ENCODE measurements at regions not wholly inside any gene's neighbourhood (a gene's known extent, or its start where the extent isn't known, plus 50 kb on each side); places are given as distances from the start of the nearest gene placed in this dataset.

DNA sequence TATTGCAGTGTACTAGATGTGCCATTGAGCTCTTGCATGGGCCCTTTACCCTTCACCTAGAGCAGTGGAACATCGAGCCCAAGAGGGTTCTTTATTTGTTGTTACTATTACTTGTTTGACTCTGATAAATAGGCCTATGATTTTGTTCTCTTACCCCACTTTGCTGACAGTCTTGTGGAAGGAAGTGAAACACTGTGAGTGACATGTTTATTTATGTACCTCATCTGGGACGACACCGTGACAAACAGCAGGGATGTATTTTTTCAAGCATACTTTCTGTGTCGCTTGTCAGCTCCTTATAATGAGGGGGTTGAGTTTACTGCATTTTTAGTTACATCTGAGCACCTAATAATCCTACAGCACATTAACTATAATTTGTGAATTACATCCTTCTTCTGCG is 1010.3 kb upstream of the TENM4 start:
- DNase-seq, result no peak

DNA sequence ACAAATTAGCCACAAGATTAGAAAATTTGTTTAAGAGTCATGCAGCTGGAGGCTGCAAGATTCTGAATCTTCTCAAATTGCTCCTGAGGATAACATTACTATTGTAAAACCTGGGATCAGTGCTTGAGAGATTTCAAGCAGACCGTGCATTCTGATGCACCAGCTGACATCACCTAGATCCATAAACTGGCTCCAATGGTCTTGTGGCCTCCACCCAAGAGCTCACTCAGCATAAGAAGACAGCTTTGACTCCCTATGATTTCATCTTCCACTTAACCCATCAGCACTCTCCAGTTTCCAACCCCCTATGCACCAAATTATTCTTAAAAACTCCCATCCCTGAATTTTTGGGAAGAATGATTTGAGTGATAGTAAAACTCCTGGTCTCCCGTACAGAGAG is 1007.9 kb upstream of the TENM4 start:
- no peak for DNase-seq

DNA sequence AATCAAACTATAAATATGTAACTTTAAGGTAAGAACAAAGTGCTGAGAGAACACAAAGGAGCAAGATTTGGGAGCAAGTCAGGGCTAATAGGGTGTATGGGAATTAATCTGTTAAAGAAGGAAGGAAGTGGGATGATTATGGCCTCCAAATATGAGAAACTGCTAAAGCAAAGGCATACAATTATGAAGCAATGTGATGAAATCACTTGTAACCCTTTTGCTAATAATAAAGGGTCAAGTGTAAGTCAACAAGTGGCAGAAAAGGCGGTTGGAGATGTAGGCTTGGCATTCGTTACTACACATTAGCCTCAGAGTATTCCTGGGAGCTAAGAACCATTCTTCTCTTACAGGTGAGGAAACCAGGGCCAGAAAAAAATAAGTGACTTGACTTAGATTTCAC is 1002.3 kb upstream of the TENM4 start:
- no peak for DNase-seq

DNA sequence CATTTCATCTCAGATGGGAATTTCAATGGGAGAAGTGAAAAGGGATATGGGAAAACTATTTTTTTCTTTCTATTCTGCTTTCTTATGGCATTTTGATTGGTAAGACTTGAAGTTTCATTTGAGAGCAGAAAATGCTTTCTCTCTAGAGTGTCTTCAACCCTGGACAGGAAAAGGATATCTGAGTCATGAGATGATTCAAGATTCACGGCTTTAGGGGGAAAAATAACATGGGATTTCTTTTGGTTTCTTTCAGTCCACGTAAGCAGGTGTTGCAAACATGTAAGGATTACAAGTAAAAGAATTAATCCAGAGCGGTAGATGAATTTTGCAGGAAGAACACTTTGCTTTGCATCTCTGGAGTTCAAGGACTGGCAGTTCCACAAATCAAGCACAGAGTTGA is 1001.0 kb upstream of the TENM4 start:
- no peak for DNase-seq

DNA sequence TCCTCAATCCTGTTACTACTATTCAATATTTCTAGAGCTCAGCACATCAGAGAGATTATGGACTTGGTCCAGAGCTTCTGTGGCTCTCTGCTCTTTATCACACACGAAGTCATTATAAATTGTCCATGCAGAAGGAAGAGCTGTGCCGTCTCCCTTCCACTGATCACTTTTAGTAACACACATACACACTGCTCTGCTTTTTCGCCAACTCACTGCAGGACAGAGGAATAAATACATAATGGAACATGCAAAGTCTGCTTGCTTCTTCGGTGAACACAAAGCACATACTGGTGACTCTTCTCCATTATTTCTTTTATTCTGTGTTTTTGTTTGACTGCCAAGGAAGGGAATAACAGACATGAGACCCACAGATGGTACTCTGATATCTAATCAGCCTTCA is 1000.0 kb upstream of the TENM4 start:
- DNase-seq, result no peak

DNA sequence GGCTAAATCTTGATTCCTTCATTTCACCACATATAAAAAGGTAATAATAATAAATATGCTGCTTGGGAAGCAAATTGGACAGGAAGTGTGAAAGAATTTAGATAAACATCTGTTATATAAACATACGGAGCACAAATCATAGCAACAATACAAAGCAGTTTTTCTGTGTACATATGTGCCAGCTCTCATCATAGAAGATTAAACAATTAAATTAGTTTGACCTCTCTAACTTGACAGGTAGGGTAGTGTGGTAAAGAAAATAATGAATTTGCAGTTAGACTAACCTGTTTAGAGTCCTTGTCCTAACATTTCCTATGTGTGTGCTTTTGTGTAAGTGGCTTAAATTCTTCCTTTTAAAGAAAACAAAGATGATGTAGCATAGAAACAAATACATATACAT is 995.7 kb upstream of the TENM4 start:
- no peak for DNase-seq

DNA sequence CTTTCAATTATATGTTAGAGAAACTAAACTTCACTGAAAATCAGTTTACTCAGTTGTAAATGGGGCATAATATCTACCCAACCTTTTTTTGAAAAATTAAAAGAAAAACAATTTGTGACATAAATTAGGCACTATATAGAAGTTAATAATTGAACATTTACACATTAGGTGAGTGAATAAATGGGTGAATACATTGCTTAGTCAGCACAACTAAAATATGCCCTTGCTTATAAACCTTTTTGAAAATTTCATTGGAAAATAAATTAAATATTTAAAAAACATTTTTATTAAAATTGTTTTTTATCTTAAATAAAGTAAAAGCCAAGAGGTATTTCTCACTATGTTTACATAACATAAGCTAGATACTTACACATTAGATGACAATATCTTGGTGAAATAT is 994.5 kb upstream of the TENM4 start:
- no peak for DNase-seq

DNA sequence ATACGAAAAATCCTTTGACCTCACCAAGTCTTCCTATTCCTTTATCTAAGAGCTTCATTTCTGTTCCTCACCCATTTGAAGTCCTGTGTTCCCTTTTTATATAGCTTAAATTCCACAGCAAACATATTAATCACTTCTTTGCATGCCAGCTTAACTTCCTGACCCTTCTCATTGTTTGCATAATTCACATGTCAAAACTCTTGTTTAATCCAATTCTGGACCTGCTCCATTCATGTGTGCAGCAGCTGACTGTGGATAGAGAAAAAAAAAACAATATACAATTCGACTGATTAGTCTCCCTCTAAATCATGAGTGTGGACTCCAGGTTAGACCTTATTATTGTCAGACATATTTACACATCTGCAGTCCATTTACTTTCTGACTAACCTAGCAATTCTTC is 991.2 kb upstream of the TENM4 start:
- DNase-seq, result no peak

DNA sequence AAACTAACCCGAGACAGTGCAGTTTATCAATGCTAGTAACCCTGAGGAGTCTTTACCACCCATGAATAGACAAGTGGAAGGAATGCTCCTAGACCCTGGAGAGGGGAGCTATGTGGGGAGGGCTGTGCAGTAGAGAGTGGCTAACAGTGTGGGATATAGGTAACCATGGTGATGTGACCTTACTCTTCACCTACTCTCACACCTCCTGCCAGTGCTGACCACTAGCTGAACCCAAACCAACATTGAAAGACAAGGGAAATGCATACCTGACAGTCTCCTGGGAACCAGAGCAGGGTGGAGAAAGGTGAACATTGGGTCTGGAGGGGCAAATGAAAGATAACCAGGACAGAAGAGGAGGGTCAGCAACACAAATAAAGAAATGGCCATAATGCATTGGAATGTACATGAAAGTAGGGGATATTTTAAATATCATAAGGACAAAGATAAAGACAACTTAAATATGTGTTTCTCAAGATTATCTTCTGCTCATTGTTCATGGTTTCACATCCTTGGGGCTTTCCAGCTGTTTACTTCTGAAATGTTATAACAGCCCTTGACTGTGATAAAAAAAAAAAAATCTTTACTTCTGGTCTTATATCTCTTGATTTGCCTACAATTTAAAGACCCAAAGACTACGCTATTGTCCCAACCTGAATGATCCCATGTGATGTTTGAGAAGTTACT is 983.3 kb upstream of the TENM4 start:
- DNase-seq, result no peak

DNA sequence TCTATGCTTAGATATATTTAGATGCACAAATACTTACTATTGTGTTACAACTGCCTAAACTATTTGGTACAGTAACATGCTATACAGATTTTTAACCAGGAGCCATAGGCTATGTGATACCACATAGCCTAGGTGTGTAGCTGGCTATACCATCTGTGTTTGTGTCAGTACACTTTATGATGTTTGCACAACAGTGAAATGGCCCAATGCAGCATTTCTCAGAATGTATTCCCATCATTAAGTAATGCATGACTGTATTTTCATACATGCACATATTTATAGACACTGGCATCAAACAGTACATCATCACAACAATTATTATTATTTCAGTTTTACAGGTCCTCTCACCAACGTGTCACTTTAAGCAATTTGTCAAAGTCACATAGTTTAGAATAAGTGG is 979.5 kb upstream of the TENM4 start:
- DNase-seq, result no peak

DNA sequence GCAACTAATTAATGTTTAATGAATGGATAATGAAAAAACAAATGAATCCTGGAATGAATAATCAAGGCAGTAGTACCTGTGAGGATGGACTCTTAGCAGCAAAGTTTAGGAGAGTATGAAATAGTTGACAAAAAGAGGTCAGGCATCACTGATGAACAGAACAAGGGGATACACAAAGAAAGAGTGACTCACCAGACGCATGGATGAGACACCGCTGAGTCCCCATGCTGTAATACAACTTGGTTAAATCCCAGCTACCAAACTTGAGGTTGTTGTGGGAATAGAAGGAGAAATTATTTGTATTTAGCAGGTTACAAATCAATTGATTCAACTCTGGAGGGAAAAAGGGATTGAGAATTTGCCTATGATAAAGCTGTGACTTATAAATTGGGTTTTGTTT is 976.9 kb upstream of the TENM4 start:
- DNase-seq, result no peak

DNA sequence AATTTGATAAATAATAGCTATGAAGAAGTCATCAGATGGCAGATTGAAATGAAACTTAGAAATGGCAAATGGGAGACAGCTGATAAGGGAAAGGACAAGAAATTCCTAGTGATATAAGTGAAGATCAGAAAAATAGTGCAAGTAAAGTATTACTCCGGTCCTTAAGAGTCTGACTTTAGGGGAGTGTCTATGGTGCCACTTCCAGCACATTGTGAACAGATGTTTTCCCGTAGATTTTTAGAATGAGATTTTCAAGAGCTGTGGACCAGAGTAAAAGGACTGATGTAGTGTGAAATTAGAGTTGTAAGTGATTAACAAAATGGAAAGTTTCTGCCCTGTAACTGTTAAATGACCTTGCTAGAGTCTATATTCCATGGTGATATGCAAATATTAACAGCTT is 974.8 kb upstream of the TENM4 start:
- DNase-seq, result no peak

DNA sequence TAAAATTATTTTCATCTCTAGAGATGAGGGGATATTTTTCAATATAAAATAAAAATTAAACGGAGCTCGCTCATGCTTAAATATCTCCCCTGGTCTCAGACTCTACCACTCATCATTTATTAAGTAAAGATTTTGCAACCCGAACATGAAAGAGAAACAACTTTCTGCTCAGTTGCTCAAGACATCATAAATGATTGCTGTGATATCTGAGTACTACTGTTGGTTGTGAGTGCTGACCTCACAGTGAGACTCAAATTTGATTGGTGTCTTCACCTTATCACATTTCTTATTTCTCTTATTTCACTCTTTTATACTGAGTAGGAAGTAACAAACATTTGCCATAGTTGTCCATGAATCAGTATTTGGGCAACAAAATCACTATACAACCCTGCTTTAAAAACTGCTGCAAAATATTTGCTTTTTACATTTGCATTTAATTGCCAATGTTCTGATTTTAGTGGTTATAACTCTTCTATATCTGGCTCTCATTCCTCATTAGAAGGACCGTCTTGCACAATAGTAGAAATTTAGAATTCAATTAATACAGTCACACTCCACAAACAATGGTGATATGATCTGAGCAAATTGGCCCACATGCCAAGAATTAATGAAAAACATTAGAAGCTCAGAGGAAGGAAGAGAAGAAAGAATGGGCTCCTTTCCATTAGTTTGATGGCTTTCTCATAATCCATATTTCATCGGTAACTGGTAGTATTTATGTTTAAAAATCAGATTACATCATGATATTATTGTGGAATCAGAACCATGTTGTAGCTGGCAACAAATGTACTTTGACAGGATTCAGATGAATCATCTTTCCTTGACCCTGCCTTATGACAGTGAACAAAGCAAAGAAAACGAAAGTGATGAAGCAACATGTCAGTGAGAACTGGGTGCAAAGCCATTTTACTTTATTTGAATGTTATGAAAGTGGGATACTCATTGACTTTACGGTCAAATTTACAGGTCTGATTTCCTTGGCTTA is 973.6 kb upstream of the TENM4 start:
- no peak for DNase-seq

DNA sequence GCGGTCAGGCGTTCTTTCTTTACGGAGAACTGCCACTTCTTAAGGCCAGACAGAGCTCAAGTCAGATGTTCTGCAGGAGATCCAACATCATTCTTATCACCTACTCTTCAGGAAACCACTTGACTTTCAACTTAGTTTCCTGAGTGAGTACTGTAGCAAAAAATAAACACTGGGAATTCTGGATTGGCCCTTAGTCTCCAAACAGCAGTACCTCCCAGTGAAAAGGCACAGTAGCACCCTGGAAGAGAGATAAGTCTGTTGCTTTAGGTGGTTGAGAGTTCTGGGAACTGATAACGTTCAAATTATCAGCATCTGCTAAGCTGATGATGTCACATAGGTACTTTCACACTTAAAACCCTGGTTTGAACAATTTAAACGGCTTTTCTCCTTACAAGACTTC is 971.8 kb upstream of the TENM4 start:
- DNase-seq, result no peak

DNA sequence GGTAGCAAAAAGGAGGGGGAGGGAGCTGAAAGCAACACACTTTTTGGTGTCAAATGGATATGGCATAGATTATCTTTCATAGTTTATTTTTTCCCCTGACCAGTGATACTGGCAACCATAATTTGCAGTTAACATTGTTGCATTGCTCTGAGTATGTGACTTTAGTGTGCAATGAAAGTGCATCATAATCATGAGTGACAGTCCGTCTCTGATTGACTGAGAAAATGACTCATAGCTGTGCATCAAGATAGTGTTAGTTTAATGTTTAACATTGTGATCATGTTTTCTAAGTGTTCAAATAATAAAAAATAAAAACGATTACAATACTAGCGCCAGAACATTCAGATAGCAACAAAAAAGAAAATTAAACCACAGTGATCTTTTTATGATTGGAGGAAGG is 952.4 kb upstream of the TENM4 start:
- DNase-seq, result no peak

DNA sequence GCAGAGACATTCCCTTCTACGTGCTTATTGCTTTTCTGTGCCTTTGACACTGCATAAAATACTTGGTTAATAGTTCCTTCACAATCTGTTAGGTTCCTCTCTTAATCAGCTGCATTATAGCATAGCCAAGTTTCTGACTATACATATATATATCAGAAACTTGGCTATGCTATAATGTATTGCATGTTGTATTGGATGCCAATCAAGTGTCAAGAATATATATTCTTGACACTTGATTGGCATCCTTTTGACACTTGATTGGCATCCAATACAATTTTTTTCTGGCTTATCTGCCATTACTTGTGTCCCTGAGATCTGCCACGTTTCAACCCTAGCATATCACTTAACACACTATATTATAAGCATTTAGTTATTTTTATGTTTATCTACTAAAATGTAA is 949.7 kb upstream of the TENM4 start:
- no peak for DNase-seq

DNA sequence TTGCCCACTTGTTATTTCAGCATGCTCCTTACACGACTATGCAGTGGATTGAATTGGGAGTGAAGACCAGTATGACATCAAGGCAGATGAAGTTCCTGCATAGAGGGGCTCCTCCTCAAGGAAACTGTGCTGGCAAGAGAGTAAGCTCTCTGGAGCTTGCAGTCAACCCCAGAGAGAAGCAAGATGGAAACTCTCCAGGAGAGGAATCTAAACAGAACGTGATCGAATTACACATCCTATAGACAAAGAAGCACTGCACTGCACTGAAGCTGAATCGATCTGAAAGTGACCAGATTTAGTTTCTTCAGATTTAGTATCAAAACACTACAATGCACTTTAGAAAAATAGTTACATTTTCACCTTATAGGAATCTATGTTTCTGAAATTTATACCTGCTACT is 947.7 kb upstream of the TENM4 start:
- no peak for DNase-seq

DNA sequence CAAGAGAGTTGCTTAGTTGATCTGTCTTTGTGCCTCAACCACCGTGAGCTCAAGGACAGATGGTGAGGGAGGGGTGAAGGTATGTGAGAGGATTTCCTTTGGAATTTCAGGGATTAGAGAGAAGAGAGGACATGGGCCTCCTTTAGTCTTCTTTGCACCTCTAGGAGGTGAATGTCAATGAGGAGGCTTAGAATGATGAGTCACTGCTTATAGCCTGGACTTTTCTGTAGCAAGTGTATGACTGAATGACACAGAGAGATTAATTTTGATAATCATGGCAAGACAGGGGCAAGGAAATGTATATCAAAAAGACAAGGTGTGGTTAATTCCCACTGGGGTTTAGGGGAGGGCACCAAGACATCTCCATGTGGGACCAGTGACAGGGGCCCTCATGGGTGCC is 947.3 kb upstream of the TENM4 start:
- no peak for DNase-seq

DNA sequence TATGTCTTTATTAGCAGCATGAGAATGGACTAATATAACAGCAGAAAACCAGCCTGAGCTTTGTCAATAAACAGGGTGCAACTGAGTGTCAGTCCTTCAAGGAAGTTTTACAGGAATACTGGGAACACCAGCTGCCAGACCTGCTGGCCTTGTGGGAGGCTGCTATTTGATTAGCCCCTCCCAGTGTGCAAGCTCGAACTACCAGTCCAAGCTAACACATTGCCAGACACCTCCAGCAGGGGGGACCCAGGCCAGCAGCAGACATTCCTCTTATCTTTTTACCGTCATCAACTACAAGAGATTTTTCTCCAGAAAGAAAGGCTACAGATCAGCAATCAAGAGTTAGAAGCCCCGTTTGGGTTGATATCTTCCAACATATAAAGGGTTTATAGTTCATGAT is 942.8 kb upstream of the TENM4 start:
- DNase-seq, result no peak

DNA sequence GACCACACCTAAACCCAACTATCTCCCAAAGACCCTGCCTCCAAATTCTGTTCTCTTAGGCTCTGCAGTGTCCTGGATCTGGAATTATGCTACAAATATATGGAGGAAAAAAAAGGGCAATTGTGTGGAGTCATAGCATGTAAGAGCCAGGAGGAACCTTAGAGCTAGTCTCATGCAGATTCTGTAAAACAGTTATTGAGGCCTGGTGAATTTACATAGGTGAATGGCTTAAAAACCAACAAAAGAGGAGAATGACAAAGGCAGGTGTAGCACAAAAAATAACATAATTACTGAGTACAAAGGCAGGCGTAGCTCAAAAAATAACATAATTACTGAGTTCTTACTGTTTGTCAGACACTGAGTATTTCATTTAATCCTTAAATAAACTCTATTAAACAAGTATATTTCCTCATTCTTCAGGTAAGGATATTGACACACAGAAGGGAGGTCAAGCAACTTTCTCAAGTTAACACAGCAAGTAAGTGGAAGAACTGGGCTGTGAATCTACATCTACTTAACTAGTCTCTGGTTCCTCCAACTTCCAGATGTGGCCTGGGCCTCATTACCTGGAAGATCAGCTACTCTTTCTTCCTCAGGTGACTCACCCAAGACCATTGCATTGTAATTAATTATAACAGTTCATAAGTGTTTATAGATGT is 938.9 kb upstream of the TENM4 start:
- no peak for DNase-seq

DNA sequence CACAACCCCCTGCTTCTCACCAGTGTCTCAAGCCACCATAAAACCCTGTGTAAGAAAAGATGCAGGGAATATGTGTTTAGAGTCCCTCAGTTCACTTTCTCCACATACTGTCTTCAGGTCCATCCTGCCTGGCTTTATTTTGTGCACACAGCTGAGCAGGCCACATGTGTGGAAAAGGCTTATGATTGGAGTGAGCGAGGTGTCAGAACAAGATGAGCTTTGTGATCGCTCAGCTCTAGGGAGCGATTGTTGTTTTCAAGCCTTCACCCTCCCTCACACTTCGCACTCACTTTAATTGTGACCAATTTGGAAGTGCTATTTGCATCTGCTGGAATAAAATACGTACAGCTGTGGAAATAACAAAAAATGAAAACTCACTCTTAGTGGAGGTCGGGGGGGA is 931.1 kb upstream of the TENM4 start:
- no peak for DNase-seq

DNA sequence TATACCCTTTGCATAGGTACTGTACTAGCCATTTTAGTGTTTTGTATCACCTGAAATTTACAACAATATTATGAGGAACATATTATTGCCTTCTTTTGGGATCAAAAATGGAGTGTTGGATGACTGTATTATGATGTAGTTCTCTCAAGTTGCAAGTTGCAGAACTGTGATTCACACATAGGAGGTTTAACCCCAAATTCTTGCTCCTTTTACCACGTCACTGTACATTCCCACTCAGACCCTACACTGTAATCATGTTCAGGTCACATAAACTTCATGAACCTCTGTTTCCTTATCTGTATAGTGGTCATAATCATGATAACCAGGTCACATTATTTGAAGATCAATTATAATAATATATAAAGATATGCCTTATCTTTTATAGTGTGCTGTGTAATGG is 925.1 kb upstream of the TENM4 start:
- no peak for DNase-seq

DNA sequence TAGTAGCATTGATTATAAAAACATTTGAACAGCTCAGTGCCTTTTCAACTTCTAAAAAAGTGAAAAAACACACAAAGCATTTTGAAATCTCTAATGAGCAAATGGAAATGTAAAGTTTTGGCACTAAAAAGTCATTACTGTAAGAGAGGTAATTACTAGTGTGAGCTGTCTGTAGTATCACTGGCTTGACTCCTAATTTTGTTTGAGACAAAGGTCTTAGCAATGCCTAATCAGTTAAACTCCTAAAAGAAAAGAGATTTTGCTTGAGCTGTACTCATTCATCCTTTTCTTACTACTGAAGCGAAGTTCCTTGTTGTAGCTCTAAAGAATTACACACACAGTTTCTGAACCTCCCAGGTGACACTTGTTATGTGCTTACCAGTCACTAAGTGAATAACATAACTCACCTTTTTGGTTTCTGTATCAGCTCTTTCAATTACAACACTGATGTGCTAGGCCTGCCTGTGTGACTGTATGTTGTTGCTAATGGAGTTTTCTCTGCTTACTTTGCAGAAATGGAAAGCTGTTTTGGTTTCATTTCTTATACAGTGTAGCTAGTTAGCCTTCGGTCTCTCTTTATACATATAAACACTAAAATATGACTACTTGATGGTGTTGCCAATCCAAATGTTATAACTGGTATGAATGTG is 924.4 kb upstream of the TENM4 start:
- no peak for DNase-seq

Data from DMS79 treated with DMSO at 0.1 percent for 48 hours (cell line).